HG02678 (cell line): ENCODE measurements at regions not wholly inside any gene's neighbourhood (a gene's known extent, or its start where the extent isn't known, plus 50 kb on each side); places are given as distances from the start of the nearest gene placed in this dataset.
"Not testable (repeated sequence)": the region's sequence is repeated elsewhere in the genome, so short reads cannot be mapped to it uniquely, and the experiment has no call there.

Source experiments
- ATAC-seq: cut with Tn5 transposase; IDR thresholded peaks from one replicate; pipeline ENCODE4 v1.9.1; 2021; ENCODE audit warnings: mild to moderate bottlenecking, moderate library complexity; ENCODE audit not compliant: unreplicated experiment

- not testable (repeated sequence) for ATAC-seq
Measured at GRCh38 chr4:183044924-183045640, 54.0 kb upstream of the WWC2 start.

DNA sequence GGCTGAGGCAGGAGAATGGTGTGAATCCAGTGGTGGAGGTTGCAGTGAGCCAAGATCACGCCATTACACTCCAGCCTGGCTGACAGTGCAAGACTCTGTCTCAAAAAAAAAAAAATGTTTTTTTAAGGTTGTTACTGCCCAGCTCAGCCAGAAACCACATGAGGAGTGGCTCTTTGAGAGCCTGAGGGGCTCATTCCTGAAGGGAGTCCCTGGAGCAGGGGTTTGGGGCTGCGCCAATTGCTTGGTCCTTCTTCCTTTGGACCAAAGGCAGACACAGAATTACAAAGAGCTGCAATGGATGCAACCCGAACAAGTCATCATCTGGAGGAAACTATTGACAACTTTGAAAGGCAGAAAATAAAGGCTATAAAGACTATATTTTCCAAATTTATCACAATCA is 60.6 kb upstream of the WWC2 start:
- no peak for ATAC-seq

GRCh38 chr4:183035726-183036415 is 63.2 kb upstream of the WWC2 start:
- ATAC-seq = no peak

DNA sequence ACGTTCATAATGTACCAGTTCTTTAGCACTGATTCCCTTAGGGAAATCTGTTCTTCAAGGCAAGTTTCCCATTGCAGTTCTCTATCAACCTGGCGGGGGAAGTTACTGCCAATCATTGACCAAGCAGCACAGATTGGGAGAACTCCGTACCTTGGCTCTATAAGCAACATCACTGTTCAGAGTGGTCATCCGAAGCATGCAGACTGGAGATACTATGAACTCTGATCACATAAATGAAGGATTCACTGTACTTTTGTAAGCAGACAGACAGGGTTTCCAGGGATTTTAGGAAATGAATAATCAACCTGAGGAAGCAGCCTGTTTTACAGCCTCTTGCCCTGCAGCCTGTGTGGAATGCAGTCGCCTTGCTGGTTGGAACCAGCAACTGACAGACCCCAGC is 63.8 kb upstream of the WWC2 start:
- ATAC-seq = no peak

DNA sequence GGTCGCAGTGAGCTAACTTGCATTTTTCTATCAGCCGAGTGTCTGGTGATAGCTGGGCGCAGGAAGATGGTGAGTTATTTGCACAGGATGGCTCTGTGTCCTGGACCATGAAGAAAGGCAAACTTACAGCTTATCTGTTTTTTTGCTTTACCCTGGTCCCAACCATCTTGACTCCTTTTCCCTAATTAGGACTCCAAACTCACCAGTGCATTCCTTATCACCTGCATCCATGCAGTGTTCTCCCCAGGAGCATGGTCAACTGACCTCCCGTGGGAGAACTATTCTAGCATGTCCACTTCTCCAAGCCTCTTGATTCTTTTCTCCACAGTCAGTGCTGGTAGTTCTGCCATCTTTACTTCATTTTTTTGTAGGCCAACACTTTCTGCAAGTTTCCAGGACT is 68.2 kb upstream of the WWC2 start:
- ATAC-seq = no peak

DNA sequence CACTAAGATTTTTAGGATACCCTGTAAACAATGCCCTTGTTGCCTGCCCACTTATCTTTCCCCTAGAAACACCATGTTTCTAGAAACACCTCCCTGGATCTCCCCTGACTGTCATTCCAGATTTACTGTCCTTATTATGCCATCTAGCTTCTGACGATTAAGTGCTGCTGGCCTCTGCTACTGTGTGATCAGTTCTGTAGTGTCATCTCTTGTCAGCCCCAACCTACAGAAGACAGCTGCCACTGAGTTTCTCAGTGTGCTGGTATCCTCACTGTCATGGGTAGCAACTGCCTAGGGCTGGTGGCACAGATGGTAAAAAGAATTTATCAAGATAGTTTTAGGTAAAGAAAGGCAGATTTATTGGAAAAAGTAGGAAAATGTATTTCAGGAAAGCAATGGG is 68.7 kb upstream of the WWC2 start:
- no peak for ATAC-seq

DNA sequence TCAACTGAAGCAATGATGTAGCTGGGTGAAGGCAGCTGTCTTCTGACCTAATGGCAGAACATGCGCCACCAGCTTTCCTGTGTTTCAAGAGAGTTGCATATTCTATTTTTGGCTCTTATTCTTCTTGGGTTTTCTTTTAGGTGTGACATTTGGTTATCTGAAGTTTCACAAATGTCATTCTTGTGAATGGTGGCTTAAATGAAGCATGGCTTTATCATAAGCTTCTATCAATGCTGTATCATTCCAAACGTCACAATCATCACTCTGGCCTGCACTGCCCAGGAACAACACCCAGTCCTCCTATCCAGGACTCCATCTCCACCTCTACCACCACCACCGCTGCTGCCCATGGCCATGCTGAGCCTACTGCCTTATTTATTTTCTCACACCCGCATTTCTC is 69.7 kb upstream of the WWC2 start:
- no peak for ATAC-seq

GRCh38 chr4:183026701-183027100 is 72.4 kb upstream of the WWC2 start:
- no peak for ATAC-seq

- no peak for ATAC-seq
Measured at GRCh38 chr4:183022617-183023016, 76.4 kb upstream of the WWC2 start.

DNA sequence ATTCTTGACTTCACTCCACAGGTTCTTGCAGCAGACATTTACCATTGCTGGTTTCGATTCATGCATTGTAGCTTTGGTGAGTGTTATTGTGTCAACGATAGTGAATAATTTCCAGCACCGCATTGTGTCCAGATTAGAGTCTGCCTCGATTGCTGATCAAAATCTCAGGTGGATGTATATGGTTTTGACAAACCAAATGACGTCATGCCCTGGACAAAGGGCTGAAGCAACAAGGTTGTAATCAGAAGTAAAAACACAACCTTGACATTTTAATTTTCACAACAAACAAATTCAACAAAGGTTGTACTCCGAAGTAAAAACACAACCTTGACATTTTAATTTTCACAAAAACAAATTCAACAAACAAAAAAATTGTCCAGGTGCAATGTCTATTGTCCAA is 81.1 kb upstream of the WWC2 start:
- no peak for ATAC-seq

GRCh38 chr4:183014361-183015084 is 84.5 kb upstream of the WWC2 start:
- no peak for ATAC-seq

DNA sequence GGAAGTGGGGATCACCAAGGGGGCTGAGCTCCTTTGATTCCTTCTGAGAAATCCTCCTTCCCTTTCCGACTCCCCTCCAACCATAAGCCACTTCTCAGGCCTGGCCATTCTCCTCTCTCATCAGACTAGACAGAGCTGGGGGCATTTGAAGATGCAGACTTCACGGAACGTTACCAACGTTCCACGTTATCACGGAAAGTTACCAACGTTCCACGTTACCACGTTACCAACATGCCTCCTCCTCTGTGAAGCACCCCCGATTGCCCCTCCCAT is 85.4 kb upstream of the WWC2 start:
- no peak for ATAC-seq

GRCh38 chr4:183012879-183013729 is 86.0 kb upstream of the WWC2 start:
- ATAC-seq = no peak

GRCh38 chr4:183011213-183011907 is 87.7 kb upstream of the WWC2 start:
- no peak for ATAC-seq

DNA sequence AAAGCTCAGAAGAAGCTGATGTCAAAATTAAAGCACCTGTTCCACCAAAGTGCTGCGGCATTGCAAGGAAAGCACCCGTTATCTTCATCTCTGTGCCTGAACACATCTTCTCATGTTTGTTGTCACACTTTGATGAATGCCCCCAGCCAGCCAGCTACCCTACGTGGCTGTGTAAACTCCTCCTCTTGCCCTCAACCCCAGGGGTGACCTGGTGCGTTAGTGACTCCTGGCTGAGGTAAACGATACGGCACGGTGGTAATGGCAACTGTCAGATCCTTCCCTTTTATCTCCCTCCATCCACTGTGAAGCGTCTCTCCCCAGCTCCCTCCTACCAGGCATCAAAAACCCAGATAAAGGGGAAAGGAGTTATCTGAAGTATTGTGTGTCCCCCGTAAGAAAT is 90.6 kb upstream of the WWC2 start:
- no peak for ATAC-seq

DNA sequence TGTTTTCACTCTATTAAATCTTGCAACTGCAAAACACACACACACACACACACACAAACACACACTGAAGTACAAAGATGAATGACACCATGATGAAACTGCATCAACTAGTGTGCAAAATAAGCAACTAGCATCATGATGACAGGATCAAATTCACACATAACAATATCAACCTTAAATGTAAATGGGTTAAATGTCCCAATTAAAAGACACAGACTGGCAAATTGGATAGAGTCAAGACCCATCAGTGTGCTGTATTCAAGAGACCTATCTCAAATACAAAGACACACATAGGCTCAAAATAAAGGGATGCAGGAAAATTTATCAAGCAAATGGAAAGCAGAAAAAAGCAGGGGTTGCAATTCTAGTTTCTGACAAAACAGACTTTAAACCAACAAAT is 87.2 kb upstream of the DCTD start:
- not testable (repeated sequence) for ATAC-seq

GRCh38 chr4:182994171-182994570 is 77.0 kb upstream of the DCTD start:
- no peak for ATAC-seq

- peak; percentile 79 for ATAC-seq
Measured at GRCh38 chr4:182978152-182978827, 61.1 kb upstream of the DCTD start.

DNA sequence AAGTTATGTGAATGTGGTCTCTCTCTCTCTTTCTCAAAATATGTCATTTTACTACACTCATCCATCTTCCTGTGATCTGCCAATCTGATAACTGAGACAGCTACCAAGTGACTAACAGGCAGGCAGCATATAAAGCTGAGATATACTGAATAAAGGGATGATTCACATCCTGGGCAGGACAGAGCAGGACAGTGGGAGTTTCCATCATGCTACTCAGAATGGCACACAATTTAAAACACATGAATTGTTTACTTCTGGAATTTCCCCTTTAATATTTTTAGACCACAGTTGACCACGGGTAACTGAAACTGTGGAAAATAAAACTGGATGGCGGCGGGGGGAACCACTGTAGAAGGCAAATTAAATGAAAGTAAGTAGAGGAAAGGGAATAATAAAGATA is 58.6 kb upstream of the DCTD start:
- peak; percentile 69 for ATAC-seq

- ATAC-seq = no peak
Measured at GRCh38 chr4:182973941-182974340, 56.8 kb upstream of the DCTD start.
